ENCODE measurements at regions not wholly inside any gene's neighbourhood (a gene's known extent, or its start where the extent isn't known, plus 50 kb on each side); places are given as distances from the start of the nearest gene placed in this dataset.

- in situ Hi-C loops (cut with HindIII; ENCODE audit: low sequenced_read_pairs): no loop called here
These were observed 346.4 kb upstream of the RIOK2 start for GRCh38 chr5:97529354-97529985.

GRCh38 chr5:97531549-97531948 is 348.5 kb upstream of the RIOK2 start:
- DNase-seq (ENCODE audit: low spot score): no peak
- in situ Hi-C loops (cut with HindIII; ENCODE audit: low sequenced_read_pairs): no loop called here

More at GRCh38 chr5:97529354-97529985, 346.4 kb upstream of the RIOK2 start:
- DNase-seq (ENCODE audit: low spot score): no peak

- DNase-seq (ENCODE audit: low spot score): peak; percentile 33
- in situ Hi-C loops (cut with HindIII; ENCODE audit: low sequenced_read_pairs): no loop called here
These were observed 351.1 kb upstream of the RIOK2 start for GRCh38 chr5:97534166-97534565.

- in situ Hi-C loops (cut with HindIII; ENCODE audit: low sequenced_read_pairs): no loop called here
- DNase-seq (ENCODE audit: low spot score): no peak
These were observed 353.6 kb upstream of the RIOK2 start for GRCh38 chr5:97536683-97537082.

GRCh38 chr5:97538912-97539311 is 355.9 kb upstream of the RIOK2 start:
- in situ Hi-C loops (cut with HindIII; ENCODE audit: low sequenced_read_pairs): no loop called here
- DNase-seq (ENCODE audit: low spot score): no peak

- no peak for DNase-seq (ENCODE audit: low spot score)
- in situ Hi-C loops (cut with HindIII; ENCODE audit: low sequenced_read_pairs): no loop called here
These were observed 358.8 kb upstream of the RIOK2 start for GRCh38 chr5:97541864-97542263.

GRCh38 chr5:97542469-97542868 is 359.4 kb upstream of the RIOK2 start:
- in situ Hi-C loops (cut with HindIII; ENCODE audit: low sequenced_read_pairs): no loop called here
- DNase-seq (ENCODE audit: low spot score): no peak

- in situ Hi-C loops (cut with HindIII; ENCODE audit: low sequenced_read_pairs): no loop called here
- DNase-seq (ENCODE audit: low spot score): no peak
These were observed 360.1 kb upstream of the RIOK2 start for GRCh38 chr5:97543166-97543565.

- in situ Hi-C loops (cut with HindIII; ENCODE audit: low sequenced_read_pairs): no loop called here
- no peak for DNase-seq (ENCODE audit: low spot score)
These were observed 361.2 kb upstream of the RIOK2 start for GRCh38 chr5:97544240-97544639.

- no peak for DNase-seq (ENCODE audit: low spot score)
- in situ Hi-C loops (cut with HindIII; ENCODE audit: low sequenced_read_pairs): no loop called here
These were observed 361.6 kb upstream of the RIOK2 start for GRCh38 chr5:97544678-97545077.

- in situ Hi-C loops (cut with HindIII; ENCODE audit: low sequenced_read_pairs): no loop called here
- DNase-seq (ENCODE audit: low spot score): no peak
These were observed 362.4 kb upstream of the RIOK2 start for GRCh38 chr5:97545446-97545845.

- in situ Hi-C loops (cut with HindIII; ENCODE audit: low sequenced_read_pairs): no loop called here
- no peak for DNase-seq (ENCODE audit: low spot score)
These were observed 363.0 kb upstream of the RIOK2 start for GRCh38 chr5:97545886-97546535.

- in situ Hi-C loops (cut with HindIII; ENCODE audit: low sequenced_read_pairs): no loop called here
- no peak for DNase-seq (ENCODE audit: low spot score)
These were observed 364.4 kb upstream of the RIOK2 start for GRCh38 chr5:97547430-97547829.

- no peak for DNase-seq (ENCODE audit: low spot score)
- in situ Hi-C loops (cut with HindIII; ENCODE audit: low sequenced_read_pairs): no loop called here
These were observed 365.1 kb upstream of the RIOK2 start for GRCh38 chr5:97547999-97548738.

- in situ Hi-C loops (cut with HindIII; ENCODE audit: low sequenced_read_pairs): no loop called here
These were observed 365.7 kb upstream of the RIOK2 start for GRCh38 chr5:97548739-97549080.

GRCh38 chr5:97549496-97549895 is 366.4 kb upstream of the RIOK2 start:
- DNase-seq (ENCODE audit: low spot score): no peak
- in situ Hi-C loops (cut with HindIII; ENCODE audit: low sequenced_read_pairs): no loop called here

More at GRCh38 chr5:97548739-97549080, 365.7 kb upstream of the RIOK2 start:
- no peak for DNase-seq (ENCODE audit: low spot score)

- in situ Hi-C loops (cut with HindIII; ENCODE audit: low sequenced_read_pairs): no loop called here
- DNase-seq (ENCODE audit: low spot score): no peak
These were observed 367.1 kb upstream of the RIOK2 start for GRCh38 chr5:97550164-97550563.

GRCh38 chr5:97550818-97551217 is 367.8 kb upstream of the RIOK2 start:
- no peak for DNase-seq (ENCODE audit: low spot score)
- in situ Hi-C loops (cut with HindIII; ENCODE audit: low sequenced_read_pairs): no loop called here

GRCh38 chr5:97553604-97554452 is 370.8 kb upstream of the RIOK2 start:
- DNase-seq (ENCODE audit: low spot score): no peak
- in situ Hi-C loops (cut with HindIII; ENCODE audit: low sequenced_read_pairs): no loop called here
